Fibroblast of lung (primary cell): ENCODE measurements at regions not wholly inside any gene's neighbourhood (a gene's known extent, or its start where the extent isn't known, plus 50 kb on each side); places are given as distances from the start of the nearest gene placed in this dataset.

Source experiments
- DNase-seq, 2 donors: peaks; one replicate each; pipeline versions ENCODE4 v3.0.0 to v3.0.0-alpha.2; 2010; ENCODE audit warnings: low read depth in 2 of 2
- H2AFZ ChIP-seq: 2 replicates; pipeline ENCODE4 v1.5.1; 2012; ENCODE audit warnings: low read length, control low read depth, inconsistent platforms
- H3K27ac ChIP-seq: 2 replicates; pipeline ENCODE4 v1.5.1; 2011; ENCODE audit warnings: low read length, control low read depth; ENCODE audit not compliant: insufficient read depth
- H3K27me3 ChIP-seq: 2 replicates; pipeline ENCODE4 v1.5.1; 2011; ENCODE audit warnings: mild to moderate bottlenecking, low read length; ENCODE audit not compliant: control insufficient read depth, insufficient read depth
- H3K36me3 ChIP-seq: 2 replicates; pipeline ENCODE4 v1.5.1; 2011; ENCODE audit warnings: low read length; ENCODE audit not compliant: control insufficient read depth, insufficient read depth
- H3K4me1 ChIP-seq: 2 replicates; pipeline ENCODE4 v1.5.1; 2011; ENCODE audit warnings: low read length; ENCODE audit not compliant: control insufficient read depth, insufficient read depth; ENCODE audit errors: extremely low read depth
- H3K4me2 ChIP-seq: 2 replicates; pipeline ENCODE4 v1.5.1; 2011; ENCODE audit warnings: low read length, control low read depth; ENCODE audit not compliant: insufficient read depth; ENCODE audit errors: extremely low read depth
- H3K4me3 ChIP-seq, 4 experiments: fragments of 200-600 bp in 1 of 4; sonication (generic) in 1 of 4; replicated peaks in 1 of 4; 2 replicates each; pipeline ENCODE4 v1.5.1; 2011 to 2016; ENCODE audit warnings: low read length in 4 of 4, low read depth in 3 of 4, mild to moderate bottlenecking in 3 of 4, control low read depth in 2 of 4, inconsistent platforms in 1 of 4, mixed read lengths in 1 of 4; ENCODE audit not compliant: insufficient read depth in 1 of 4; ENCODE audit errors: control extremely low read depth in 1 of 4
- H3K79me2 ChIP-seq: 2 replicates; pipeline ENCODE4 v1.5.1; 2012; ENCODE audit warnings: mild to moderate bottlenecking, low read length, inconsistent platforms; ENCODE audit not compliant: control insufficient read depth, insufficient read depth
- H3K9ac ChIP-seq: 2 replicates; pipeline ENCODE4 v1.5.1; 2011; ENCODE audit warnings: mild to moderate bottlenecking, low read length, control low read depth; ENCODE audit not compliant: insufficient read depth
- H3K9me3 ChIP-seq: 2 replicates; pipeline ENCODE4 v1.5.1; 2012; ENCODE audit warnings: low read depth, low read length; ENCODE audit not compliant: control insufficient read depth, insufficient read depth
- H4K20me1 ChIP-seq: 2 replicates; pipeline ENCODE4 v1.5.1; 2011; ENCODE audit warnings: low read length; ENCODE audit not compliant: control insufficient read depth, insufficient read depth; ENCODE audit errors: extremely low read depth
- CTCF ChIP-seq, 2 donors: IDR thresholded peaks in 1 of 2; conservative IDR thresholded peaks in 1 of 2; 1 replicate in 1 of 2; 2 replicates in 1 of 2; pipeline ENCODE4 v1.5.1; 2011 to 2012; ENCODE audit warnings: low read length in 2 of 2, control low read depth in 1 of 2, inconsistent platforms in 1 of 2, low read depth in 1 of 2, mild to moderate bottlenecking in 1 of 2
- EZH2 ChIP-seq: IDR thresholded peaks from 2 replicates; pipeline ENCODE4 v1.5.1; 2012; ENCODE audit warnings: low read length, control low read depth, mild to moderate bottlenecking; ENCODE audit errors: missing control alignments

- Histone ChIP-seq H3K9ac (no peak overlapping the region), H3K4me3 (no peak overlapping the region)
Observed at GRCh38 chr15:53367740-53368139, 391.7 kb downstream of the WDR72 start.

GRCh38 chr15:53360881-53361280 lies 398.6 kb downstream of the WDR72 start:
- Histone ChIP-seq H4K20me1 (no peaks in the 10 kb centered on the region), H2AFZ (no peak overlapping the region), H3K27me3 (no peaks in the 10 kb centered on the region), H3K27ac (no peak overlapping the region), H3K9ac (no peak overlapping the region), H3K36me3 (no peaks in the 10 kb centered on the region), H3K4me2 (no peak overlapping the region), H3K79me2 (no peaks in the 10 kb centered on the region), H3K9me3 (no peaks in the 10 kb centered on the region), H3K4me3 (no peak overlapping the region), H3K4me1 (no peaks in the 10 kb centered on the region)
- no peak for DNase-seq
- no peak for TF ChIP-seq CTCF (conservative IDR thresholded peaks at IDR 0.05 in 1 of 2, IDR thresholded peaks at IDR 0.05 in 1 of 2; ENCODE audit: low read depth in 1 of 2, low read length in 2 of 2)
- TF ChIP-seq EZH2 = no peak

More at GRCh38 chr15:53367740-53368139, 391.7 kb downstream of the WDR72 start:
- H2AFZ ChIP-seq = no peak overlapping the region
- no peak for DNase-seq
- H4K20me1 ChIP-seq = no peaks in the 10 kb centered on the region
- H3K4me1 ChIP-seq = no peaks in the 10 kb centered on the region
- H3K9me3 ChIP-seq = no peaks in the 10 kb centered on the region
- no peaks in the 10 kb centered on the region for H3K79me2 ChIP-seq
- TF ChIP-seq CTCF (conservative IDR thresholded peaks at IDR 0.05 in 1 of 2, IDR thresholded peaks at IDR 0.05 in 1 of 2; ENCODE audit: low read depth in 1 of 2, low read length in 2 of 2) (no peak), EZH2 (no peak)
- H3K36me3 ChIP-seq = no peaks in the 10 kb centered on the region
- H3K27me3 ChIP-seq = no peaks in the 10 kb centered on the region
- no peak overlapping the region for H3K27ac ChIP-seq
- no peak overlapping the region for H3K4me2 ChIP-seq

DNA sequence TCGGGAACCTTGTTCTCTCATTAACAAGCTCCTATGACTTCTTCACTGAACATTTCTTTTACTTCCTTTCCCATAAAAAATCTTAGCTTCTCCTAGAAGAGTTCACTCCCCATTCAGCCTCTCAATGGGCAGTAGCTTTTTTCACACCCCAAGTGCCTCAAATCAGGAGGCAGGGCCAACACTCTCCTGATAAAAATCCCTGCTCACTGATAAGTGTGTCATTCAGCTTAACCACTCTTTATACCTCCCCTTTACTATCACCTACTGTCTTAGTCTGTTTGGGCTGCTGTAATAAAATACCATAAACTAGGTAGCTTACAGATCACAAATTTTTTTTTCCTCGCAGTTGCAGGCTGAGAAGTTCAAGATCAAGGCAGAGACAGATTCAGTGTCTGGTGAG lies 400.4 kb downstream of the WDR72 start:
- DNase-seq = no peak
- Histone ChIP-seq H3K9ac (no peak overlapping the region), H3K79me2 (no peaks in the 10 kb centered on the region), H3K4me3 (no peak overlapping the region), H3K9me3 (no peaks in the 10 kb centered on the region), H3K4me2 (no peak overlapping the region), H4K20me1 (no peaks in the 10 kb centered on the region), H3K36me3 (no peaks in the 10 kb centered on the region), H3K27ac (no peak overlapping the region), H2AFZ (no peak overlapping the region), H3K4me1 (no peaks in the 10 kb centered on the region), H3K27me3 (no peaks in the 10 kb centered on the region)
- TF ChIP-seq EZH2 = no peak
- TF ChIP-seq CTCF (conservative IDR thresholded peaks at IDR 0.05 in 1 of 2, IDR thresholded peaks at IDR 0.05 in 1 of 2; ENCODE audit: low read depth in 1 of 2, low read length in 2 of 2) = no peak
